Epidermal melanocyte (primary cell): ENCODE measurements at regions not wholly inside any gene's neighbourhood (a gene's known extent, or its start where the extent isn't known, plus 50 kb on each side); places are given as distances from the start of the nearest gene placed in this dataset.

ENCODE experiments used
- DNase-seq: peaks from one replicate; pipeline ENCODE4 v3.0.0; 2011; ENCODE audit warnings: low spot score; ENCODE audit not compliant: insufficient read length

- no peak for DNase-seq
Observed at GRCh38 chr22:48473202-48473601, 1354.5 kb downstream of the BRD1 start.

GRCh38 chr22:48464246-48464645, 1363.4 kb downstream of the BRD1 start:
- no peak for DNase-seq

- DNase-seq, result no peak
Observed at GRCh38 chr22:48459859-48460823, 1367.5 kb downstream of the BRD1 start.

- DNase-seq, result no peak
Observed at GRCh38 chr22:48459259-48459658, 1368.4 kb downstream of the BRD1 start.

GRCh38 chr22:48456449-48456848, 1371.2 kb downstream of the BRD1 start:
- no peak for DNase-seq

GRCh38 chr22:48453751-48454485, 1373.8 kb downstream of the BRD1 start:
- no peak for DNase-seq

GRCh38 chr22:48453171-48453570, 1374.5 kb downstream of the BRD1 start:
- no peak for DNase-seq

GRCh38 chr22:48452766-48453165, 1374.9 kb downstream of the BRD1 start:
- no peak for DNase-seq

GRCh38 chr22:48451891-48452290, 1375.8 kb downstream of the BRD1 start:
- no peak for DNase-seq

- no peak for DNase-seq
Observed at GRCh38 chr22:48450188-48450825, 1377.4 kb downstream of the BRD1 start.

- DNase-seq, result no peak
Observed at GRCh38 chr22:48449466-48450187, 1378.0 kb downstream of the BRD1 start.

- DNase-seq, result no peak
Observed at GRCh38 chr22:48448821-48449220, 1378.9 kb downstream of the BRD1 start.

- DNase-seq, result no peak
Observed at GRCh38 chr22:48445113-48445827, 1382.4 kb downstream of the BRD1 start.

GRCh38 chr22:48444320-48445112, 1383.2 kb downstream of the BRD1 start:
- DNase-seq, result no peak

GRCh38 chr22:48443680-48444079, 1384.0 kb downstream of the BRD1 start:
- no peak for DNase-seq

- DNase-seq, result no peak
Observed at GRCh38 chr22:48442663-48443062, 1385.0 kb downstream of the BRD1 start.

GRCh38 chr22:48441553-48441850, 1386.2 kb downstream of the BRD1 start:
- DNase-seq, result no peak

- DNase-seq, result no peak
Observed at GRCh38 chr22:48440673-48441552, 1386.8 kb downstream of the BRD1 start.

- no peak for DNase-seq
Observed at GRCh38 chr22:48440176-48440575, 1387.5 kb downstream of the BRD1 start.
